ENCODE measurements at regions not wholly inside any gene's neighbourhood (a gene's known extent, or its start where the extent isn't known, plus 50 kb on each side); places are given as distances from the start of the nearest gene placed in this dataset.

DNA sequence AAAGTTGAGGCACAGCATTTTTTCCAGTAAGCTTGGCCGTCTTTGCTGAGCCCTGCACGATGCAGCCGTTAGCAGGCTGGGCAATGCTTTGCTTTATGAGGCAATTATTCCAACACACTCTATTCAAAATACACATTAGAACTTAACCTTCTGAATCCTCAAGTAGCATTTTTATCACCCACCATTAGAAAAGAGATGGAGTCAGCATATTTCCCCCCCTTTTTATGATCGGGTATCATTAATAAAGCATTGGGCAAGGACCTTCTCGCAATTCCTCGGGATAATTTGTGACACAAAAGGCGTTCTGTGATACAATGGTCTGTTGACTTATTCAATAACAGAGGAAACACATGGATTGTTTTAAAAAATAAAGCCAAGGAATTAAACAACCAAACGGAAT is 374.5 kb upstream of the RBFOX1 start:
- intact Hi-C loops (cut with DNase I) = no loop called here
- DNase-seq (ENCODE audit: low spot score) = no peak

DNA sequence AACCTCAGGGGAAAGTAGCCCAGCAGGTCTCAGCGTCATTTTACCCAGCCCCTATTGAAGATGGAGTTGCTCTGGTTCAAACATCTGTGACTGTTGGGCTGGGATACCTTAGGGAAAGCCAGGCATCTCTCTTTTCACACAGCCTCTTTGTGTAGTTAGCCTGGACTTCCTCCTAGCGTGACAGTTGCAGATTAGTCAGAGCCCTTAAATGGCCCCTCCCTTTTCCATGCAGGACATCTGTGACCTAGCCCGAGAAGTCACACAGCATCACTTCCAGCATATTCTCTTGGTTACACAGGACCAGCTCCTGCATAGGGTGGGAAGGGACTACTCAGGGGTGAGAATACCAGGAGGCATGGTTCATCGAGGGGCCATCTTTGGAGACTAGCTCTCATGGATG is 375.0 kb upstream of the RBFOX1 start:
- DNase-seq (ENCODE audit: low spot score) = no peak
- intact Hi-C loops (cut with DNase I) = no loop called here

DNA sequence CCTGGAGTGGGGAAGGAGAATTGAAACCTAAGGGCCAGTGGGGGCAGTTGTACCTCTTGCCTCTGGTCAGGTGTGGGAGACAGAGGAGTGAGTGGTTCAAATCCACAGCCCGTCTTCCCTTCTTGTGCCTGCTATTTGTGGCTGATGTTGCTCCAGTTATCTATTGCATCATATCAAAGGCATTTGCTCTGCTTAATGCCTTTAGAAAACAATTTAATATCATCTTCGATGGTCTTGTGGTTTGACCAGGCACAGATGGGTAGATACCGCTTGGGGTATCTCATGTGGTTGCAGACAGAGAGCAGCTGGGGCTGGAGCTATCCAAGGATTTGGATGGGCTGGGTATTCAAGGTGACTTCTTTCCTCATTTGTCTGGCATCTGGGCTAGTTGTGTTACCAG is 376.1 kb upstream of the RBFOX1 start:
- no peak for DNase-seq (ENCODE audit: low spot score)
- intact Hi-C loops (cut with DNase I) = no loop called here

DNA sequence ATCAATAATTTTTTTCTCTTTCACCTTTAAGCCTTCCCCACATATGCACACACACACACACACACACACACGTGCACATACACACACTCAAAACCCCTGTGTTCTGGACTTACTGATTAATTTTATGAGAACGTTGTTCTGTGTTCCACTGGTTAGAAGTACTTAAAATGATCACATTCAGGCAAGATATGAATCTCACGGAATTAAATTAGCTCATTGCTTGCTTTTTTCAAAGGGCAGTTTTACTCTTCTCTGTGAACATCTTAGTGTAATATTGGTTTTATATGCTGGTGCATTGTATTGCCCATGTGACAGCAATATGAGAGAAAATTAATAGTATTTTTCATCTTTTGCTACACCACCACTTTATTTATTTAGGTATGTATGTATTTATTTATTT is 377.3 kb upstream of the RBFOX1 start:
- no peak for DNase-seq (ENCODE audit: low spot score)
- intact Hi-C loops (cut with DNase I) = no loop called here

DNA sequence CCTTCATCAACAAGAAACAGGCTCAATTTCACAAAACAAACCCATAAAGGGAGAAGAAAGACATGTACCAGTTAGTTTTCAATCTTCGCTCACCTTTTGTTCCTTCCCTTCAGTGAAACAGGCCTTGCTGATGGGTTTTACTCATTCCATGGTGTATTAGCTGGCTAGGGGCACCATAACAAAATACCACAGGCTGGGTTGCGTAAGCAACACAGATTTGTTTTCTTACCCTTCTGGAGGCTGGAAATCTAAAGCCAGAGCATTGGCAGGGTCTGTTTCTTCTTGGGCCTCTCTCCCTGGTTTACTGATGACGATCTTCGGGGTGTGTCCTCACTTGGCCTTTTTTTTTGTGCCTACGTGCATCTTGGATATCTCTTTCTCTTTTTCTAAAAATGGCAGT is 383.4 kb upstream of the RBFOX1 start:
- intact Hi-C loops (cut with DNase I) = no loop called here
- DNase-seq (ENCODE audit: low spot score) = no peak

DNA sequence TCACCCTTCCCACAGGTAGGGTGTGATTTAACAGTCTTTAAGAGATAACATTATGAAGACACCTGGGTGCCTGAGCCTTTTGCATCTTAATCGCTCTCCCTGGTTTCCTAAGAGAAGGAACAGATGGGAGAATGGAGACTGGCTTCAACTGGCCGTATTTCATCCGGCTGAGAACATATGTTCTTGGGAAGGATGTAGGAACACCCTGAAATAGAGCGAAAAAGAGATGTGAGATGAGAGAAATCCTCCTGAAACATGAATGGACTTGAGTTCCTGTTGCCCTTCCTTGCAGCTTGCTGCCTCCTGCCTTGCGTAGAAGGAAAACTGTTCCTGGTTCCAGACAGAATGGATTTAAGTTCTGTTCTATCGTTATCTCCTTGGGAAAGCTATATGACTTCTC is 385.4 kb upstream of the RBFOX1 start:
- no peak for DNase-seq (ENCODE audit: low spot score)
- intact Hi-C loops (cut with DNase I) = no loop called here

DNA sequence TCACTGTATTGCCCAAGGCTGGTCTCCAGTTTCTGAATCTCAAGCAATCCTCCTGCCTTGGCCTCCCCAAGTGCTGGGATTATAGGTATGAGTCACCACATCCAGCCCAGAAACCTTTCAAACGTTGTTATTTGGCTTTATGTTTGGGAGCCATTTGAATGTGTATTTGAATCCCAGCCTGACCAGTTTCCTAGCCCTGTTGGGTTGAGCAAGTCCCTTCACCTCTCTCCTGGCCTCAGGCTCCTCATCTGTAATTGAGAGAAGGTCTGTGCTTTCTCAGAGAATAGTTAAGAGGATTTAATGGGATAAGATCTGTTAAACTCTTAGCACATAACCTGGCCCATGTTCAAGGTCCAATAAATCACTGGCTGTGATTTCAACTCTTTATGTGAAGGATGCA is 385.8 kb upstream of the RBFOX1 start:
- intact Hi-C loops (cut with DNase I) = no loop called here
- no peak for DNase-seq (ENCODE audit: low spot score)

DNA sequence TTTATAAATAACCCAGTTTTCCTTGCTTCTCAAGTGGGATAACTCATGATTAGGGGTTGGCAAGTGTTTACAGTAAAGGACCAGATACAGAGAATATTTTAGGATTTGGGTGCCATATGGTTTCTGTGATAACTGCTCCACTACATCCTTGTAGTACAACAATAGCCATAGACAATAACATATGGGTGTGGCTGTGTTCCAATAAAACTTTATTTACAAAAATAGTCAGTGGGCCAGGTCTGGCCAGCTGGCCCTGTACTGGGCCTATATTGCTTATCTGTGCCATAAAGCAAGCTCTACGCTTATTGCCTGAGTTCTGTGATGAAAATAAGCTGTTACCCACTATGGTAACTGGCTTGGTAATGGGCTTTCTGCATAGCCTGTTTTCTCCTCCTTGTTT is 386.5 kb upstream of the RBFOX1 start:
- intact Hi-C loops (cut with DNase I) = no loop called here
- no peak for DNase-seq (ENCODE audit: low spot score)

DNA sequence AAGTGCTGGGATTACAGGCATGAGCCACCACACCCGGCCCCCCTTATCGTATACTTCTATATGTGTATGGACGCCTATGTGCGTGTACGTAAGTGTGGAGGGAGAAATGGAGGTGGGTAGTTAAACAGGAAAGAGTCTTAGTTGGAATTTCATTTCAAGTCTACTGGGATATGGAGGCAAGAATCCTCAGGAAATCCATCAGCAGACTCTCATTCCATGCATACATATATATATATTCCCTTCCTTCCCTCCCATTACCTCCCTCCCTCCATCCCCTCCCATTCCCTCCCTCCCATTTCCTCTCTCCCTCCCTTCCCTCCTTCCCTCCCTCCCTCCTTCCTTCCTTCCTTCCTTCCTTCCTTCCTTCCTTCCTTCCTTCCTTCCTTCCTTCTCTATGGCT is 391.7 kb upstream of the RBFOX1 start:
- DNase-seq (ENCODE audit: low spot score) = no peak
- intact Hi-C loops (cut with DNase I) = no loop called here

DNA sequence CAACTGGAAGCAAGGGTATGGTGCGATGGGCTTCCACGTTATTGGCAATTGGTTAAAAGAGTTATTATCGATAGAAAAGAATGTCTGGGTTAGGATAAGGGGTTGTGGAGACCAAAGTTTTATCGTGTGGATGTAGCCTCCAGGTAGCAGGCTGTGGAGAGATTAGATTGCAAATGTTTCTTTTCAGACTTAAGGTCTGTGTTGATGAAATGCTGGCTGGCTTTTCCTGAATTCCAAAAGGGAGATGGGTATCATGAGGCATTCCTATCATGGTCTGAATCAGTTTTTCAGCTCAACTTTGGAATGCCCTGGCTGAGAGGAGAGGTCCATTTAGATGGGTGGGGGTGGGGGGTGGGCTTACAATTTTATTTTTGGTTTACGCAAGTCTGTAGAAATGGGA is 395.0 kb upstream of the RBFOX1 start:
- no peak for DNase-seq (ENCODE audit: low spot score)
- intact Hi-C loops (cut with DNase I) = no loop called here

DNA sequence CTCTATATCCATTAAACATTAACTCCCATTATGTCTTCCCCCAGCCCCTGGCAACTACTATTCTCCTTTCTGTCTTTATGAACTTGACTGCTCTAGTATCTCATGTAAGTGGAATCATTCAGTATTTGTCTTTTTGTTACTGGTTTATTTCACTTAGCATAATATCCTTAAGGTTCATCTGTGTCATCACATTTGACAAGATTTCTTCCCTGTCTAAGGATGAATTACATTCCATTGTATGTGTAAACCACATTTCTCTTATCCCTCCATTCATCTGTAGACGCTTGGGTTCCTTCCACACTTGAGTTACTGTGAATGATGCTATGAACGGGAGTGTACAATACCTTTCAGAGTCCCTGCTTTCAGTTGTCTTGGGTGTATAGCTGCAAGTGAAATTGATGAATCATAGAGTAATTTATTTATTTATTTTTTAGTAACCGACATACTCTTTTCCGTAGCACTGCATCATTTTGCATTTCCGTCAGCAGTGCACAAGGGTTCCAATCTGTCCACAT is 399.7 kb upstream of the RBFOX1 start:
- intact Hi-C loops (cut with DNase I) = no loop called here
- DNase-seq (ENCODE audit: low spot score) = no peak

DNA sequence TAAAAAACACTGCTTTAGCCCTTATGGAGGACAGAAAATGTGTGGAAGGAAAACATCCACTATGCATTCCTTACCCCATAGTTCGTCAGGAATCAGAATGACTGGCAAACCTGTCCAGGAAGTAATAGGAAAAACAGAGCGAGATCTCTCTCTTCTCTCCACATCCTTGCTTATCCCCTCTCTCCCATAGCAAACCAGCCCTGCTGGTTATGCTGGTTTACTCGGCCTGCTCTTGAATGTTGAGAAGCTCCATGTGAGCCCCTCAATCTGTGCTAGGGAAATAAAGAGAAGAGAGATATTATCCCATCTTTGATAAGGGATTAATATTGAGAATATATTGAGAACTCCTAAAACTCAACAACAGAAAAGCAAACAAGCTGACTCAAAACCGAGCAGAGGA is 402.8 kb upstream of the RBFOX1 start:
- DNase-seq (ENCODE audit: low spot score) = no peak
- intact Hi-C loops (cut with DNase I) = no loop called here

DNA sequence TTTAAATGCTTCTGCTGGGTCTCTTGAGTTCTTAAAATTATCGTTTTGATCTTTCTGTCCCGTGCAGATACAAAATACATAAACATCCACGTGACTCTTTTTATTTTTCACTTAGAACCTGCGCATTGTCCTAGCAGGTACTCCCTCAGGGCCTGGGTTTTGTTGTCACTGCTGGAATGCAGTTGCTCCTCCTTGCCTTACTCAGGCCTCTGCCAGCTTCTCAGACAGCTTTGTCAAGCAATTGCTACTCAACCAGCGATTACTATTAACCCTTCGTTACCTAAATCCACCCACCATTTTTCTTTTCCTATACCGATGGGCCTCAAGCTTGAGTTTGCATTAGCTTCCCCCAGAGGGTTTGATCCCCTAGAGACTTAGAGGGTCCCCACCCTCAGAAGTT is 405.9 kb upstream of the RBFOX1 start:
- no peak for DNase-seq (ENCODE audit: low spot score)
- intact Hi-C loops (cut with DNase I) = no loop called here

DNA sequence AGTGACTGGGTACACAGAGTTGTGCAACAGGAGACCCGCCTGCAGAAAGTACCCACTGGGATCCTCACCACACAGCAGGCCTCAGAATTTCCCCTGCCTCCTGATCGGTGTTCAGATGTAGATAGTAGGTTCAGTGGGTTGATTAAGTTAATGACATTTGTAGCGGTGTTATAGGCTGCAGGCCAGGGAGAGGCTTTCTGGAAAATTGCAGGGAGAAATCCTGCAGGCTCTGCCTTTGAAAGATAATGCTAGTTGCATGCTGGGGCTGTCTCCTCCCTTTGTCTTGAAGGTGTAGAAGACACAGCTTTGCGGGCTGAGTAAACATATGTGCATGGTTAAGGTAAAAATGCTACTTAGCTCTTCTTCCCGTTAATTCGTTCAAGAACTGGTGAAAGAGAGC is 406.3 kb upstream of the RBFOX1 start:
- DNase-seq (ENCODE audit: low spot score) = no peak
- intact Hi-C loops (cut with DNase I) = no loop called here

DNA sequence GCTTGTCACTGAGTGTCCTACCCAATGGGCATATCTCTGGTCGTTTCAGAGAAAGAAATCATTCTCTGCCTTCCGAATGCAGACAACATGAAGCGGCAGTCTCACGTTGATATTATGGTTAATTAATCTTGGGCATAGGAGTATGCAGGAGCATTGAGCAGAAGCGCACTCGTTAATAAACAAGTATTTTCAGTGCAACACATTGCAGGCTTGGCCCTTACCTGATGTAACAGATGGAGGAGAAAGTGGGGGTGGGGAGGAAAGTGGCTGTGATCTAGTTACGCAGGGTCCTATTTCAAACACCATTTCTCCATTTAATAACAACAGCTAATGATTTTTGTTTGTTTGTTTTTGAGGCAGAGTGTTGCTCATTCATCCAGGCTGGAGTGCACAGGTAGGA is 414.0 kb upstream of the RBFOX1 start:
- intact Hi-C loops (cut with DNase I) = no loop called here
- no peak for DNase-seq (ENCODE audit: low spot score)

DNA sequence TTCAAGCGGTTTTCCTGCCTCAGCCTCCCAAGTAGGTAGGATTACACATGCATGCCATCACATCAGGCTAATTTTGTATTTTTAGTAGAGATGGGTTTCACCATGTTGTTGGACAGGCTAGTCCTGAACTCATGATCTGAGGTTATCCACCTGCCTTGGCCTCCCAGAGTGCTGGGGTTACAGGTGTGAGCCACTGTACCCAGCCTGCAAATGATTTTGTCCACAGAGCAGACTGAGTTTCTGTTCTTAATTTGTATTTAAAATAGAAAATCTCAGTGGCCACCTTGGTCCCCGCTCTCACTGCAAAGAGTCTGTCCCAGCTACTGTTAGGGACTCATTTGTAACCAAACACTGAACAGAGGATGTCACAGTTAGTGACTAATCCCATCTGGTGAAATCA is 415.7 kb upstream of the RBFOX1 start:
- intact Hi-C loops (cut with DNase I) = no loop called here

DNA sequence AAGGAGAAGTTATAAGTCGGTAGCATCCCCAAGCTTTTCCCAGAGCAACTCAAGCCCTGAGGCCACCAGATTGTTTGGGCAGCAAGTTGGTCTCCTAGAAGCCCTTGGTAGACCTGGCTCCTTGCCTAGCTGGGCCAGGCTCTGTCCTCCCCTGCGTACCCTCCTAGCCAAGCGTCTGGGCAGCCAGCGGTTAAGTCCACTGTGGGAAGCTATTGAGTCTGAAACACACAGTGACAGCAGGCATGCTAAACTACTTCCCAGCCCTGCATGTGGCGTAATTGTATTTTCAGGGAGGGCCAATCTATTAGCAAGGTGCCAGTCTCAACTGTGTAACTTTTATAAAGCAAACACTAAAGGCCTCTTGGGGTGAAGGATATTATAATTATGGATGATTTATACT is 419.1 kb upstream of the RBFOX1 start:
- DNase-seq (ENCODE audit: low spot score) = no peak
- intact Hi-C loops (cut with DNase I) = no loop called here

More for the DNA sequence above, 415.7 kb upstream of the RBFOX1 start:
- no peak for DNase-seq (ENCODE audit: low spot score)

DNA sequence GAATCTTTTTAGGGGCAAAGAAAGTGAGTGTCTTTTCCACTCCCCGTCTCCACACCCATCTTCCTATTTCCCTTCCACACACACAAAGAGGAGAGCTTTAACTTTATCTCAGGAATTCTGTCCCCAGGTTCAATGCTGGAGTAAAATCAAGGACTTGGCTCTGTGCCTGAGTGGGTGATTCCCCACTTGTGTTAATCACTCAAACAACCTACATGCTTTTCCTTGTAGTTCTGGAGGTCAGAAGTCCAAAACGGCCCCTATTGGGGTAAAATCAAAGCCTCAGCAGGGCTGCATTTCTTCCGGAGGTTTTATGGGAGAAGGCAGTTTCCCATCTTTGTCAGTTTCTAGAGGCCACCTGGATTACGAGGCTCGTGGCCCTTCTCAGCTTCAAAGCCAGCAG is 422.3 kb upstream of the RBFOX1 start:
- intact Hi-C loops (cut with DNase I) = no loop called here
- DNase-seq (ENCODE audit: low spot score) = no peak

DNA sequence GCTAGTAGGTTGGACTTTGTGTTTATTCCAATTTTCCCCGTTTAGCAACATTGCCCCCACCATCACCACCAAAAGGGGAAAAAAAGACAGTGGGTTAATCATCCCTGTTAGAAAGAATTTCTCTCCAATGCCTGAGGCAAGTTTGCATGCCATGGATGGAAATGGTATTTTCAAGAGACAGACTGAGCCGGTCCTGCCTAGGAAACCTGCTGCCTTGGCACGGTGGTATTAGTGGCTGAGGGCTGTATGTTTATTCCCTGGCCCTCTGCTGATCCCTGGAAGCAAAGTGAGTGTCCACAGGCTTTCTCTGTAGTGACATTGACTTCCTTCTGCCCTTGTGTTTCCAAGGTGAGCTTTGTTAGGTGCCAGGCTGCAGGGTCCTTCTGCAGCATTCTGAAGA is 427.0 kb upstream of the RBFOX1 start:
- intact Hi-C loops (cut with DNase I) = no loop called here
- no peak for DNase-seq (ENCODE audit: low spot score)

DNA sequence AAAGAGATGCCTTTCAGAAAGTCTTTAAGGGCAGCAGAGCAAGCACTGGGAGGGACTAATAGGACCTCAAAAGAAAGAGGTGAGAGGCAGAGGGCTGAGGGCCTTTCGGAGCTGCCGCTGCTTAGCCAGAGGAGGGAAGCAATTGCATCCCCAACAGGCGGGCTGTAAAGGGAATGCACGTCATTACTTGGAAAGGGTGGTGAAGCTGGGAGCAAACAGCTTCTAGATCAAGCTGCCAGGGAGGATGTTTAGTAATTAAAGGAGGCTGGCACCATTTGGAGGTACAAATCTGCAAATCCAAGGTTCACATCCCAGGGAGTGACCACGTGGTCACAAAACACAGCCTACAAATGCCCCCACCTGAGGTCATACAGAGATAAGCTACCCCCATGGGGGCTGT is 429.0 kb upstream of the RBFOX1 start:
- intact Hi-C loops (cut with DNase I) = no loop called here

DNA sequence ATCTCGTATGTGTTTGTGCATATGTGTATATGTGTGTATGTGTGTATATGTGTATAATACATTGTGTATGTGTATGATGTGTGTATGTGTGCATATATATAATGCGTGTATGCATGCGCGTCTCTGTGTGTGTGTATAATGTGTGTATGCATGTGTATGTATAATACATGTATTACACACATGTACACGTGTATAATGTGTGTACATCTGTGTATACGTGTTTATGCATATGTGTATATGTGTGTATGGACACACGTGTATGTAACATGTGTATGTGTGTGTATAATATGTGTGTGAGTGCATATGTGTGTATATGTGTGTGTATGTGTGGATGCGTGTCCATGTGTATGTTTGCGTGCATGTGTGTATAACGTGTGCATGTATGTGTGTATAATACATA is 433.7 kb upstream of the RBFOX1 start:
- DNase-seq (ENCODE audit: low spot score) = no peak
- intact Hi-C loops (cut with DNase I) = no loop called here

More for the DNA sequence above, 429.0 kb upstream of the RBFOX1 start:
- DNase-seq (ENCODE audit: low spot score) = no peak

DNA sequence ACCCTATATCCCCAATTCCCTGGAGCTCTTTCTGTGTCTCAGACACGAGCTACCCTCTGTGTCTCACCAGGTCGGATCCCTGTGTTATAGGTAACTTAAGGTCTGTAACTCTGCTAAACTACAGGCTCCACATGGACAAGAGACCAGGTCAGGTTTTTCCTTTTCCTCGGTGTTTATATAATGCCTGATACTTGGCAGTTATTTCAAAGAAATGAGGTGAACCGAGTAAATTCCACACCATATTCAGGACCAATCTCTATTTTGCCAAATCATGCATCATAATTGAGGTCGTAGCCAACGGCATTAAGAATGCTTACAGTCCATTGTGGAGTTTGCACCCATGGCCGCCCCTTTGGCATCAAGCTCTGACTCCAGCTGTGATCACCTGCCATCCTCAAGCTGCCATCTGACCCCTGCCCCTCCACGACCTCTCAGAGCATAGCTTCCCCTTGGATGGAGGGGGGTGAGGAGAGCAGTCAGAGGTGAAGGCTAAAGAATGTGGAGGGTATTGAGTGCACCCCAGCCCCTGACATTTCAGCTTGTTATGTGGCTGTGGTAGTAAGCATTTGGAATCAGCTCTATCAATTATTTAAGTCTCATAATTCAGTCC is 434.7 kb upstream of the RBFOX1 start:
- no peak for DNase-seq (ENCODE audit: low spot score)
- intact Hi-C loops (cut with DNase I) = no loop called here

Measured in posterior vena cava (tissue), 2 donors.